Ishikawa (cell line): ENCODE measurements at regions not wholly inside any gene's neighbourhood (a gene's known extent, or its start where the extent isn't known, plus 50 kb on each side); places are given as distances from the start of the nearest gene placed in this dataset.

ENCODE experiments used
- CEBPB ChIP-seq: IDR thresholded peaks from 2 replicates; pipeline ENCODE4 v1.6.1; 2012
- CREB1 ChIP-seq: IDR thresholded peaks from 2 replicates; pipeline ENCODE4 v1.6.1; 2012; ENCODE audit warnings: low read depth
- EGR1 ChIP-seq: IDR thresholded peaks from 2 replicates; pipeline ENCODE4 v1.6.1; 2012
- EP300 ChIP-seq: IDR thresholded peaks from 2 replicates; pipeline ENCODE4 v1.6.1; 2012; ENCODE audit warnings: borderline replicate concordance
- FOXM1 ChIP-seq: IDR thresholded peaks from 2 replicates; pipeline ENCODE4 v1.6.1; 2012; ENCODE audit warnings: low read depth, borderline replicate concordance
- MAX ChIP-seq: IDR thresholded peaks from 2 replicates; pipeline ENCODE4 v1.6.1; 2012
- NFIC ChIP-seq: IDR thresholded peaks from 2 replicates; pipeline ENCODE4 v1.6.1; 2012
- RAD21 ChIP-seq: IDR thresholded peaks from 2 replicates; pipeline ENCODE4 v1.6.1; 2012; ENCODE audit warnings: low read depth
- REST ChIP-seq: IDR thresholded peaks from 2 replicates; pipeline ENCODE4 v1.6.1; 2012; ENCODE audit warnings: low read depth, mild to moderate bottlenecking
- TAF1 ChIP-seq: IDR thresholded peaks from 2 replicates; pipeline ENCODE4 v1.6.1; 2012; ENCODE audit warnings: low read depth, mild to moderate bottlenecking
- TCF12 ChIP-seq: IDR thresholded peaks from 2 replicates; pipeline ENCODE4 v1.6.1; 2012; ENCODE audit warnings: low read depth
- TEAD4 ChIP-seq: IDR thresholded peaks from 2 replicates; pipeline ENCODE4 v1.6.1; 2012
- USF1 ChIP-seq: IDR thresholded peaks from 2 replicates; pipeline ENCODE4 v1.6.1; 2012
- YY1 ChIP-seq: IDR thresholded peaks from 2 replicates; pipeline ENCODE4 v1.6.1; 2012; ENCODE audit warnings: low read depth
- ZBTB7A ChIP-seq: IDR thresholded peaks from 2 replicates; pipeline ENCODE4 v1.6.1; 2012; ENCODE audit warnings: low read depth

- TF ChIP-seq EP300 (no peak), MAX (no peak), CREB1 (no peak), FOXM1 (no peak), YY1 (no peak), USF1 (no peak), EGR1 (no peak), RAD21 (no peak), ZBTB7A (no peak), REST (no peak), TCF12 (no peak), CEBPB (no peak), NFIC (no peak), TEAD4 (no peak), TAF1 (no peak)
Observed at GRCh38 chr14:42532194-42532593, 925.5 kb downstream of the LRFN5 start.

GRCh38 chr14:42527141-42527540, 920.5 kb downstream of the LRFN5 start:
- TF ChIP-seq TCF12 = no peak
- TF ChIP-seq USF1 = no peak
- no peak for TF ChIP-seq ZBTB7A
- no peak for TF ChIP-seq MAX
- TF ChIP-seq TAF1 = no peak
- no peak for TF ChIP-seq CREB1
- TF ChIP-seq YY1 = no peak
- TF ChIP-seq REST = no peak

- TF ChIP-seq TCF12 = no peak
- TF ChIP-seq FOXM1 = no peak
- TF ChIP-seq CREB1 = no peak
- TF ChIP-seq USF1 = no peak
- TF ChIP-seq EP300 = no peak
- no peak for TF ChIP-seq EGR1
Observed at GRCh38 chr14:42523666-42524065, 917.0 kb downstream of the LRFN5 start.

- TF ChIP-seq ZBTB7A (no peak), TCF12 (no peak), EP300 (no peak), CEBPB (no peak), YY1 (no peak), USF1 (no peak), REST (no peak), TEAD4 (no peak), EGR1 (no peak), MAX (no peak), TAF1 (no peak), FOXM1 (no peak), NFIC (no peak), CREB1 (no peak), RAD21 (no peak)
Observed at GRCh38 chr14:42517806-42518500, 911.3 kb downstream of the LRFN5 start.
